GM10266 (cell line): ENCODE measurements at regions not wholly inside any gene's neighbourhood (a gene's known extent, or its start where the extent isn't known, plus 50 kb on each side); places are given as distances from the start of the nearest gene placed in this dataset.

Experiments used
- DNase-seq: peaks from one replicate; pipeline ENCODE4 v3.0.0; 2012; ENCODE audit errors: extremely low spot score
- TF ChIP-seq, protein P1 (sequence below): IDR thresholded peaks from 2 replicates; pipeline ENCODE4 v1.5.1; 2012; ENCODE audit warnings: mild to moderate bottlenecking, low read depth; ENCODE audit not compliant: control insufficient read depth, insufficient read depth; ENCODE audit errors: missing control alignments

DNA sequence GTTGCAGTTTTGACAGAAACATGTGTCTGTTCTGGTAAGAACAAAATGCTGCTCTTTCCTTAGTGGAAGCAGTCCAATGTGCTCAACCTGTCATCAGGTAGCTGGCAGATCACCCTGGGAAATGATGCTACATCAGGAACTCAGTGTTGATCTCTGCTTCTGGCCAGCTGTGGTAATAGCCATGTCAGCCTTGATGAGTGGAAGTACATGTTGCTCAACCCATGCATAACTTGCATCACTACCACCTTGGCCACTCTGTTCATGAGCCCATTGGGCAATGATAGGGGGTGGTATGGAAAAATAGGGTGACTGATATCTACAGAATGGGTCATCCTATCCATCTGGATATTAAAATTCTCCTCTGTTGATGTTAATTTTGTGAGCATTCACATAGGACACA lies 411.0 kb downstream of the C12orf50 start:
- TF ChIP-seq, protein P1, sequence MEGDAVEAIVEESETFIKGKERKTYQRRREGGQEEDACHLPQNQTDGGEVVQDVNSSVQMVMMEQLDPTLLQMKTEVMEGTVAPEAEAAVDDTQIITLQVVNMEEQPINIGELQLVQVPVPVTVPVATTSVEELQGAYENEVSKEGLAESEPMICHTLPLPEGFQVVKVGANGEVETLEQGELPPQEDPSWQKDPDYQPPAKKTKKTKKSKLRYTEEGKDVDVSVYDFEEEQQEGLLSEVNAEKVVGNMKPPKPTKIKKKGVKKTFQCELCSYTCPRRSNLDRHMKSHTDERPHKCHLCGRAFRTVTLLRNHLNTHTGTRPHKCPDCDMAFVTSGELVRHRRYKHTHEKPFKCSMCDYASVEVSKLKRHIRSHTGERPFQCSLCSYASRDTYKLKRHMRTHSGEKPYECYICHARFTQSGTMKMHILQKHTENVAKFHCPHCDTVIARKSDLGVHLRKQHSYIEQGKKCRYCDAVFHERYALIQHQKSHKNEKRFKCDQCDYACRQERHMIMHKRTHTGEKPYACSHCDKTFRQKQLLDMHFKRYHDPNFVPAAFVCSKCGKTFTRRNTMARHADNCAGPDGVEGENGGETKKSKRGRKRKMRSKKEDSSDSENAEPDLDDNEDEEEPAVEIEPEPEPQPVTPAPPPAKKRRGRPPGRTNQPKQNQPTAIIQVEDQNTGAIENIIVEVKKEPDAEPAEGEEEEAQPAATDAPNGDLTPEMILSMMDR: no peak
- no peak for DNase-seq

DNA sequence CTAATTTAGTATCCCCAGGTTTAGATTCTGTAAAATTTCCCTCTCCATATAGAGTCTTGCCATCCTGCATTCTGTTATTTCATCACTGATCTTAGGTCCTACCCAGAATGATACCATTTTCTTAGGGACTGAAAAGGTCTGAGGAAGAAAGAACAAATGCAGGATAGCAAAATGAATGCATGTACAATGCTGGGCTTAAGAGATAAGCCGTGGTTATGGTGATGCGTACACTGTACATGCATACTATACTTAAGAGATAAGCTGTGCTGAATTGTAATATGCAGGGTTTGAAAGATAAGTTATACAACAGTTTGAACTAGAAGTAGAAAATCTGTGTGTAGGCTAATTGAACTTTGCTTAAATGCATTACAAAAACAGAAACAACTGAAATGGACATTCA lies 416.2 kb downstream of the C12orf50 start:
- DNase-seq: no peak
- TF ChIP-seq, protein P1: no peak

DNA sequence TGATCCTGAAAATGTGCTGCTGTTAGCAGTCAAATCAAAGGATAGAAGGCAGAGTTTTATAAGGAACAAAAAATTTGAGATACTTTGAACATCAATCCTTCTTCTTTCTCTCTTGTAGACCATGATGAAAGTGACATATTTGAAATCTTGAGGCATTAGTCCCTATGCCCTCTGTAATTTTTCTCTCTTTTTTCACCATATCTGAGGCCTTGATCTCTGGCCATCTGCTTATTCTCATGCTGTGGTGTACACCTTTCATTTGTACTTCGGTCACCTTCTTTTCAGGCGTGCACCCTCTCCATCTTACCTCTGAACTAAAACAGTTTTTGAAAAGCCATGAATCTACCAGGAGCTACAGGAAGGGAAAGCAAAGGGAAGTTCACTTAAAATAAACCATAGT lies 420.9 kb downstream of the C12orf50 start:
- TF ChIP-seq, protein P1: no peak
- DNase-seq: no peak

DNA sequence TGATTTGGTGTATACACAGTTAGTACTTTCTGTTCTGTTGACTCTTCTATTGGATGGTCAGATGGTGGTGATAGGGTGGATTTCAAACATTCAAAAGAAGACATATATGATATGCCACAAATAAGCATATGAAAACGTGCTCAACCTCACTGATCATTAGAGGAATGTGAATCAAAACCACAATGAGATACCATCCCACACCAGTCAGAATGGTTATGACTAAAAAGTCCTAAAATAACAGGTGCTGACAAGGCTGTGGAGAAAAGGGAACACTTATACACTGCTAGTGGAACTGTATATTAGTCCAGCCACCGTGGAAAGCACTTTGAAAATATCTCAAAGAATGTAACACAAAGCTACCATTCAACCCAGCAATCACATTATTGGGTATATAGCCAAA lies 425.5 kb downstream of the C12orf50 start:
- DNase-seq: no peak

DNA sequence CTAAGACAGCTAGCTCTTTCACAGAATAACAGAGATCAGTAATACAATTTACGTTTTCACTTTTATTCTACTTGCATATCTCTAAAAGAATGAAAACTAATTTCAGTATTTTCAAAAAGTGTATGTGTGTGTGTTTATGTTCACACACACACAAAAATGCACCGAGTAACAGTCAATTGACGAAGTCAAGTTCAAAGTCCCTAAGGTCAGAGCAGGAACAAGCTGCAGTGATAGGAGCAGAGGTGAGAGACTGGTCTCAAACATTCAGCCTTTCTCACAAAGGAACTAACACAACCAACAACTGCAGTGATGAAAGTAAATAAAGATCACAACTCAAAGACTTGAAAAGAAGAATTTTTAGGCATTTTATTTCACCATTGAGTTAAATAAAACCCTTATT lies 429.7 kb downstream of the C12orf50 start:
- DNase-seq: no peak

More for the DNA sequence above, 425.5 kb downstream of the C12orf50 start:
- TF ChIP-seq, protein P1: no peak

DNA sequence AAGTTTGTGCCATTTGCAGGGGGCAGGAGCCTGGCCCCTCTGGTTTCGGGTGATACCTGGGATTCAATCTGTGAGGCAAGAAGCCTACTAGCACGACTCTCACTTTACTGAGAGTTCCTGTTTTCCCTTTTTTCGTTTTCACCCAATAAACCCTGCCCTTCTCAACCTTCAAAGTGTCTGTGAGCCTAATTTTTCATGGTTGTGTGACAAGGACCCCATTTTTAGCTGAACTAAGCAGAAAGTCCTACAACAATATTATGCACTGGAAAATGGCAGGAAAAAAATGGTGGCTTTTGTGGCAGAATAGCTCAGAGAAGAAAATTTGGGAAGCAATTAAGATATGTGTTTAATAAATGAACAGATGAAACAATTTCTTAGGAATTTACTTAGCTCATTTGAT lies 432.1 kb downstream of the C12orf50 start:
- TF ChIP-seq, protein P1: no peak
- no peak for DNase-seq

More for the DNA sequence above, 429.7 kb downstream of the C12orf50 start:
- TF ChIP-seq, protein P1: no peak

DNA sequence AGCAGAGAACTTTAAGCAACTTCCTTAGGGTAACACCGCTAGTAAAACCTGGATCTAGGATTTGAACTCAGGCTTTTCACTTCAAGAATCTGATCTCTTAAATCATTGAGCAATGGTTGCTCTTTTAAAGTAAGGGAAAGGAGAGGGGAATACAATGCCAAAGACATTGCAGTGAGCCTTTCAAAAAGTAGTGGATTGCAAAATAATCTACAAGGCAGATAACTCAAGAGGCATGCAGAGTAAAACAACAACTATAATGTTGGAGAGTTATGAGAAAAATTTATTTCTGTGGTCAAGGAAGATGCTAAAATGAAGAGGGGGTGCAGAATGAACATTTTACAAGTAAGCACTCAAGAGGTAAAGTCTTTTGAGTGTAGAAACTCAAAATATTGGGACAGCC lies 432.6 kb downstream of the C12orf50 start:
- DNase-seq: no peak
- TF ChIP-seq, protein P1: no peak
